ENCODE measurements at regions not wholly inside any gene's neighbourhood (a gene's known extent, or its start where the extent isn't known, plus 50 kb on each side); places are given as distances from the start of the nearest gene placed in this dataset.

DNA sequence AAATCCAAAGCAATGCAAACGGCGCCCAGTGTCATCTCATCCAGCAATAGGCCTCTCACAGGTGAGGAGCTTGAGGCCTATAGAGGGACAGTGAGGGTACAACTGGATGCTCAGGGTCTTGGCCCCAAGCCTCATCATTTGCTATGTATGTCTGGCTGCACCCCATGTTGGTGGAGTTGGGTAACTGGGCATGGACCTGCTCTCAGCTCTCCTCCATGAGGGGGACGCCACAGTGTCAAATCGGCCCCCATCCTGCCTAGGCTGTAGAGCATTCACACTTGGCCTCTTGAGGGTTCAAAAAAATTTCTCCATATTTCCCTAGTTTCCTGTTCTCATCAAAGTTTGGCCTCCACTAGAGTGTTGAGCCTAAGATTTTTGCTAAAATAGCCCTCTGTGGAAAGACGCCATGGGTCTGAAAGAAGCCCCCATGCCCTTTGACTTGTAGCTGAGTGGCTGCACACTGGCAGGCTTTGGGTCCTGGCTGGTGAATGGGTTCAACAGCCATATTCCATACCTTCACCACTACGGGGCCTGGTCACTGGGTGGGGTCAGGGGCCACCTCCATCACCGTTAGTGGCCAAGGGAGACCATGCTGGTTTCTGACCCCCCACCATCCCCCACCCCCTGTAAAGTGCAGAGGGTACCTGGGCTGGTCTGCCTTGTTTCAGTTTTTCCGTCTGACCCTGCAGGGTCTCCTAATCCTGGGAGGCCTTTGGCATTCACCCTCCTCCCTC lies 132.3 kb upstream of the TBX20 start:
- TF ChIP-seq, protein P1, sequence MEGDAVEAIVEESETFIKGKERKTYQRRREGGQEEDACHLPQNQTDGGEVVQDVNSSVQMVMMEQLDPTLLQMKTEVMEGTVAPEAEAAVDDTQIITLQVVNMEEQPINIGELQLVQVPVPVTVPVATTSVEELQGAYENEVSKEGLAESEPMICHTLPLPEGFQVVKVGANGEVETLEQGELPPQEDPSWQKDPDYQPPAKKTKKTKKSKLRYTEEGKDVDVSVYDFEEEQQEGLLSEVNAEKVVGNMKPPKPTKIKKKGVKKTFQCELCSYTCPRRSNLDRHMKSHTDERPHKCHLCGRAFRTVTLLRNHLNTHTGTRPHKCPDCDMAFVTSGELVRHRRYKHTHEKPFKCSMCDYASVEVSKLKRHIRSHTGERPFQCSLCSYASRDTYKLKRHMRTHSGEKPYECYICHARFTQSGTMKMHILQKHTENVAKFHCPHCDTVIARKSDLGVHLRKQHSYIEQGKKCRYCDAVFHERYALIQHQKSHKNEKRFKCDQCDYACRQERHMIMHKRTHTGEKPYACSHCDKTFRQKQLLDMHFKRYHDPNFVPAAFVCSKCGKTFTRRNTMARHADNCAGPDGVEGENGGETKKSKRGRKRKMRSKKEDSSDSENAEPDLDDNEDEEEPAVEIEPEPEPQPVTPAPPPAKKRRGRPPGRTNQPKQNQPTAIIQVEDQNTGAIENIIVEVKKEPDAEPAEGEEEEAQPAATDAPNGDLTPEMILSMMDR (conservative IDR thresholded peaks at IDR 0.05 in 1 of 2, IDR thresholded peaks at IDR 0.05 in 1 of 2; ENCODE audit: extremely low read depth in 1 of 2, insufficient read depth in 1 of 2, low read depth in 1 of 2, low read length in 2 of 2), result no peak
- no peak for TF ChIP-seq EZH2 (IDR thresholded peaks at IDR 0.05; ENCODE audit: borderline replicate concordance, low read length)

Measured in mammary epithelial cell (primary cell).